IMR-90 (cell line): ENCODE measurements at regions not wholly inside any gene's neighbourhood (a gene's known extent, or its start where the extent isn't known, plus 50 kb on each side); places are given as distances from the start of the nearest gene placed in this dataset.

Experiments
- ATAC-seq: fragments of 200-7000 bp; cut with Tn5 transposase; 2 replicates; pipeline ENCODE4 v1.9.1; 2020; ENCODE audit warnings: low read depth, mild to moderate bottlenecking, moderate library complexity
- BruUV-seq: library from RNA; stranded (reverse); fragments of 400-500 nt; replicated peaks from 2 replicates; lab custom pipeline; 2021; lab: Mats Ljungman, UMichigan
- CTCF ChIA-PET: fragments of 300-600 bp; formaldehyde crosslinking; extraction: SDS; loops from one replicate; lab custom pipeline; 2021; ENCODE audit warnings: antibody characterized with exemption; lab: Yijun Ruan, JAX
- POLR2A ChIA-PET: fragments of 300-600 bp; sonication (Branson Sonifier 250); formaldehyde crosslinking; loops from one replicate; lab custom pipeline; 2022; ENCODE audit warnings: antibody characterized with exemption; ENCODE audit not compliant: unreplicated experiment; lab: Charles Lee
- DNase-seq: peaks from one replicate; pipeline ENCODE4 v3.0.0; 2013
- H2AFZ ChIP-seq: replicated peaks from 2 replicates; pipeline ENCODE3; 2013; ENCODE audit warnings: low read length, mild to moderate bottlenecking; ENCODE audit not compliant: poor library complexity
- H2AK5ac ChIP-seq: 2 replicates; pipeline ENCODE4 v1.6.1; 2013; ENCODE audit warnings: low read depth, low read length, inconsistent platforms
- H2AK9ac ChIP-seq: replicated peaks from 2 replicates; pipeline ENCODE3; 2013; ENCODE audit warnings: mild to moderate bottlenecking, low read depth, low read length, moderate library complexity; ENCODE audit not compliant: poor library complexity
- H2BK120ac ChIP-seq: 2 replicates; pipeline ENCODE4 v1.6.1; 2013; ENCODE audit warnings: low read depth, low read length, inconsistent platforms
- H2BK15ac ChIP-seq: 3 replicates; pipeline ENCODE4 v1.6.1; 2013; ENCODE audit warnings: low read depth, low read length, inconsistent platforms
- H2BK20ac ChIP-seq: 2 replicates; pipeline ENCODE4 v1.6.1; 2013; ENCODE audit warnings: low read depth, mild to moderate bottlenecking, inconsistent platforms, low read length, moderate library complexity
- H2BK5ac ChIP-seq: 2 replicates; pipeline ENCODE4 v1.6.1; 2013; ENCODE audit warnings: mild to moderate bottlenecking, low read depth, low read length, inconsistent platforms; ENCODE audit not compliant: poor library complexity, severe bottlenecking
- H3K14ac ChIP-seq: replicated peaks from 2 replicates; pipeline ENCODE4 v1.6.1; 2013; ENCODE audit warnings: low read depth, low read length, inconsistent platforms
- H3K18ac ChIP-seq: 2 replicates; pipeline ENCODE4 v1.6.1; 2013; ENCODE audit warnings: low read depth, low read length, control low read depth
- H3K23ac ChIP-seq: 2 replicates; pipeline ENCODE4 v1.6.1; 2013; ENCODE audit warnings: low read depth, low read length, inconsistent platforms
- H3K27ac ChIP-seq: 2 replicates; pipeline ENCODE4 v1.5.1; 2013; ENCODE audit warnings: mild to moderate bottlenecking, control low read depth, low read length; ENCODE audit not compliant: insufficient read depth
- H3K27me3 ChIP-seq: 2 replicates; pipeline ENCODE4 v1.6.1; 2013; ENCODE audit warnings: low read length; ENCODE audit not compliant: control insufficient read depth, insufficient read depth
- H3K36me3 ChIP-seq: 2 replicates; pipeline ENCODE4 v1.6.1; 2013; ENCODE audit warnings: low read length, mixed read lengths; ENCODE audit not compliant: control insufficient read depth, insufficient read depth
- H3K4ac ChIP-seq: 2 replicates; pipeline ENCODE4 v1.6.1; 2013; ENCODE audit warnings: low read depth, low read length, inconsistent platforms
- H3K4me1 ChIP-seq: 2 replicates; pipeline ENCODE4 v1.6.1; 2013; ENCODE audit warnings: low read length, mixed read lengths; ENCODE audit not compliant: control insufficient read depth, insufficient read depth
- H3K4me2 ChIP-seq: 2 replicates; pipeline ENCODE4 v1.6.1; 2013; ENCODE audit warnings: low read depth, mild to moderate bottlenecking, control low read depth, low read length, moderate library complexity
- H3K4me3 ChIP-seq: 2 replicates; pipeline ENCODE4 v1.5.1; 2013; ENCODE audit warnings: low read depth, mild to moderate bottlenecking, control low read depth, low read length, moderate library complexity; ENCODE audit not compliant: insufficient read depth
- H3K56ac ChIP-seq: 2 replicates; pipeline ENCODE4 v1.6.1; 2013; ENCODE audit warnings: low read length, inconsistent platforms; ENCODE audit not compliant: insufficient read depth; ENCODE audit errors: extremely low read depth
- H3K79me1 ChIP-seq, 2 experiments: 2 replicates each; pipeline ENCODE4 v1.6.1; 2013; ENCODE audit warnings: low read length in 2 of 2, inconsistent platforms in 1 of 2, low read depth in 1 of 2
- H3K9ac ChIP-seq: 2 replicates; pipeline ENCODE4 v1.6.1; 2013; ENCODE audit warnings: low read depth, low read length, control low read depth
- H3K9me1 ChIP-seq: 2 replicates; pipeline ENCODE4 v1.6.1; 2013; ENCODE audit warnings: low read length, inconsistent platforms; ENCODE audit not compliant: insufficient read depth
- H3K9me3 ChIP-seq: 2 replicates; pipeline ENCODE4 v1.6.1; 2013; ENCODE audit warnings: low read length; ENCODE audit not compliant: control insufficient read depth, insufficient read depth
- H4K20me1 ChIP-seq: 2 replicates; pipeline ENCODE4 v1.6.1; 2013; ENCODE audit warnings: low read length, inconsistent platforms; ENCODE audit not compliant: insufficient read depth
- H4K5ac ChIP-seq: 2 replicates; pipeline ENCODE4 v1.6.1; 2013; ENCODE audit warnings: mild to moderate bottlenecking, low read depth, low read length, control low read depth
- H4K8ac ChIP-seq, 2 experiments: 2 replicates each; pipeline ENCODE4 v1.6.1; 2013; ENCODE audit warnings: low read depth in 2 of 2, low read length in 2 of 2, control low read depth in 1 of 2, inconsistent platforms in 1 of 2
- H4K91ac ChIP-seq: 2 replicates; pipeline ENCODE4 v1.6.1; 2013; ENCODE audit warnings: low read depth, low read length, inconsistent platforms; ENCODE audit not compliant: insufficient read depth
- CHD1 ChIP-seq: IDR thresholded peaks from 2 replicates; pipeline ENCODE4 v1.6.1; 2012; ENCODE audit warnings: low read depth, low read length, improper control_type of control experiment
- ELK1 ChIP-seq: fragments of 150-350 bp; IDR thresholded peaks from 2 replicates; pipeline ENCODE4 v1.6.1; 2016; ENCODE audit warnings: low read depth, mild to moderate bottlenecking, low read length, moderate library complexity, borderline replicate concordance
- FOS ChIP-seq: fragments of 150-350 bp; IDR thresholded peaks from 2 replicates; pipeline ENCODE4 v1.6.1; 2016; ENCODE audit warnings: low read depth, low read length
- MAZ ChIP-seq: IDR thresholded peaks from 2 replicates; pipeline ENCODE4 v1.6.1; 2012; ENCODE audit warnings: low read depth, mild to moderate bottlenecking, low read length, improper control_type of control experiment, moderate library complexity, borderline replicate concordance
- NFE2L2 ChIP-seq: fragments of 150-350 bp; IDR thresholded peaks from 2 replicates; pipeline ENCODE4 v1.6.1; 2016; ENCODE audit warnings: low read depth, mild to moderate bottlenecking, low read length
- POLR2A ChIP-seq: IDR thresholded peaks from 2 replicates; pipeline ENCODE4 v1.6.1; 2012; ENCODE audit warnings: mild to moderate bottlenecking, low read depth, low read length
- RAD21 ChIP-seq: IDR thresholded peaks from 2 replicates; pipeline ENCODE4 v1.6.1; 2012; ENCODE audit warnings: low read length, improper control_type of control experiment
- USF2 ChIP-seq: fragments of 150-350 bp; IDR thresholded peaks from 2 replicates; pipeline ENCODE4 v1.6.1; 2017; ENCODE audit warnings: mild to moderate bottlenecking, antibody characterized with exemption, low read length, low read depth
- WGBS, 2 experiments: methylation state at CpG; one replicate each; pipeline versions ENCODE4 v1.1.5 to v1.1.7; 2013; ENCODE audit warnings: missing lambda C conversion rate in 2 of 2; ENCODE audit not compliant: insufficient read length in 1 of 2; ENCODE audit errors: extremely low coverage in 2 of 2; 5-methylcytosine and 5-hydroxymethylcytosine counted together
- dilution Hi-C: fragments of 300-500 bp; cut with HindIII; formaldehyde crosslinking; loops from one replicate; pipeline ENCODE4 v1.14.3; 2018; ENCODE audit warnings: low sequenced_read_pairs; ENCODE audit not compliant: unreplicated experiment
- in situ Hi-C: fragments of 300-500 bp; cut with MboI; formaldehyde crosslinking; loops from 3 replicates; pipeline ENCODE4 v1.14.3; 2019; ENCODE audit warnings: low sequenced_read_pairs, inconsistent platforms, mixed read lengths
- intact Hi-C: fragments of 100-400 bp; cut with micrococcal nuclease; formaldehyde crosslinking; loops from 2 replicates; pipeline ENCODE4 v1.10.0; 2022
- TF ChIP-seq, protein P1 (sequence below): conservative IDR thresholded peaks from 2 replicates; pipeline ENCODE4 v1.5.1; 2012; ENCODE audit warnings: mild to moderate bottlenecking, low read depth, low read length, improper control_type of control experiment

DNA sequence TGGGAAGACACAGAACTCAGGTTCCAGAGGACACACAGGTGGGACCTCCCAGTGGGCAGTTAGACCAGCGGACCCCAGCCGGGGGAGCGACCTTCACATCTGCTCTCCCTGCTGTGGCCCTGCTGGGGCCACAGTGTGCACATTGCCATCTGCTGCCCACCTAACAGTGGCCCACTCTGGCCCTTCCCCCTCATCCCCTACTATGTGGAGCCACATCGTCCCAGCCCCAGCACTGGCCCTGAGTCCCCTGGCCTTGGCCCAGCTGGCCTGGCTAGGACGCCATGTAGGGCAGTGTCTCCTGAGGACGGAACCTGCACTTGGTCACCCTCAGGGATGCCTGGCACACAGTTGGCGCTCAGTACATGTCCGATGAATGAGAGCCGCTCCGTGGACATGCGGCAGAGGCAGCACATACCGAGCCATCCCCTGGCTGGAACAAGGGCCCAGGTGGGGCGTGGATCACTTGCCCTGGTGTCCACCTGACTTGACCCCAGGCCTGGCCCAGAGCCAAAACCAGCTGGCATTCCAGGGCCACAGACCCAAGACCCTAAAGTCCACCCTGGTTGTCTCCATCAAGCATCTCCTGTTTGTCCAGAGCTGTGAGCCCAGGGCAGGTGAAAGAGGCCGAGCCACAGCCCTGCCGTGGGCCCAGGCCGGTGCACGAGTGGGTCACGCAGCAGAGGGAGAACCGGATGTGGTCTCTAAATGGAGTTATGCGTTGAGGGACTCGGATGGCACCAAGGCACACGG, 93.1 kb upstream of the FGF3 start:
- no TSS peak for BruUV-seq
- peak overlapping the region; percentile 44 for H2AK9ac ChIP-seq
- ATAC-seq, result no peak
- H4K20me1 ChIP-seq, result no peaks in the 10 kb centered on the region
- H3K56ac ChIP-seq, result no peak overlapping the region
- H2BK120ac ChIP-seq, result no peak overlapping the region; the same call in 1 of the 2 replicates
- dilution Hi-C loops, result loop anchor here (25.0 kb wide), 1 partner anchor 250 kb away; no protein-coding TSS in a partner anchor
- H2BK5ac ChIP-seq, result no peak overlapping the region
- H3K18ac ChIP-seq, result no peak overlapping the region
- no peaks in the 10 kb centered on the region for H3K9me1 ChIP-seq
- no peak overlapping the region for H3K9ac ChIP-seq
- no peaks in the 10 kb centered on the region for H3K79me1 ChIP-seq
- H3K27ac ChIP-seq, result no peak overlapping the region
- POLR2A ChIA-PET, result no interaction called here
- no peak overlapping the region for H4K5ac ChIP-seq
- CTCF ChIA-PET, result no interaction called here
- H3K4ac ChIP-seq, result peak overlapping the region; percentile 25; the same call in 1 of the 2 replicates
- no peak overlapping the region for H2BK20ac ChIP-seq
- peaks cover 5% of the 10 kb centered on the region for H3K4me1 ChIP-seq
- no peak overlapping the region for H3K4me3 ChIP-seq
- H3K4me2 ChIP-seq, result no peak overlapping the region
- H3K23ac ChIP-seq, result no peak overlapping the region
- WGBS, 2 experiments, result 92% methylated on average over 11 of the region's 22 CpGs; no CpG with 5 or more reads in 1 of the 2 experiments
- H3K9me3 ChIP-seq, result no peaks in the 10 kb centered on the region
- intact Hi-C loops, result no loop called here
- TF ChIP-seq NFE2L2 (no peak), USF2 (no peak), CHD1 (no peak), ELK1 (no peak), POLR2A (no peak), FOS (no peak), RAD21 (no peak), MAZ (no peak)
- TF ChIP-seq, protein P1, sequence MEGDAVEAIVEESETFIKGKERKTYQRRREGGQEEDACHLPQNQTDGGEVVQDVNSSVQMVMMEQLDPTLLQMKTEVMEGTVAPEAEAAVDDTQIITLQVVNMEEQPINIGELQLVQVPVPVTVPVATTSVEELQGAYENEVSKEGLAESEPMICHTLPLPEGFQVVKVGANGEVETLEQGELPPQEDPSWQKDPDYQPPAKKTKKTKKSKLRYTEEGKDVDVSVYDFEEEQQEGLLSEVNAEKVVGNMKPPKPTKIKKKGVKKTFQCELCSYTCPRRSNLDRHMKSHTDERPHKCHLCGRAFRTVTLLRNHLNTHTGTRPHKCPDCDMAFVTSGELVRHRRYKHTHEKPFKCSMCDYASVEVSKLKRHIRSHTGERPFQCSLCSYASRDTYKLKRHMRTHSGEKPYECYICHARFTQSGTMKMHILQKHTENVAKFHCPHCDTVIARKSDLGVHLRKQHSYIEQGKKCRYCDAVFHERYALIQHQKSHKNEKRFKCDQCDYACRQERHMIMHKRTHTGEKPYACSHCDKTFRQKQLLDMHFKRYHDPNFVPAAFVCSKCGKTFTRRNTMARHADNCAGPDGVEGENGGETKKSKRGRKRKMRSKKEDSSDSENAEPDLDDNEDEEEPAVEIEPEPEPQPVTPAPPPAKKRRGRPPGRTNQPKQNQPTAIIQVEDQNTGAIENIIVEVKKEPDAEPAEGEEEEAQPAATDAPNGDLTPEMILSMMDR, result no peak
- no peak overlapping the region for H4K8ac ChIP-seq
- H3K36me3 ChIP-seq, result no peaks in the 10 kb centered on the region
- no peak for DNase-seq
- H2BK15ac ChIP-seq, result no peak overlapping the region
- in situ Hi-C loops, result loop anchor here (5.0 kb wide), 1 partner anchor 280 kb away; no protein-coding TSS in a partner anchor
- no peak overlapping the region for H4K91ac ChIP-seq
- H2AFZ ChIP-seq, result peak overlapping the region; percentile 38
- no peak overlapping the region for H3K14ac ChIP-seq
- H2AK5ac ChIP-seq, result peak overlapping the region; percentile 81; the same call in 1 of the 2 replicates
- H3K27me3 ChIP-seq, result peaks cover 3% of the 10 kb centered on the region; the same call in 1 of the 2 replicates
